Skeletal muscle tissue (tissue), 3 donors: ENCODE measurements at regions not wholly inside any gene's neighbourhood (a gene's known extent, or its start where the extent isn't known, plus 50 kb on each side); places are given as distances from the start of the nearest gene placed in this dataset.
"Not testable (repeated sequence)": the region's sequence is repeated elsewhere in the genome, so short reads cannot be mapped to it uniquely, and the experiment has no call there.

Source experiments
- H3K27ac ChIP-seq: one replicate; pipeline ENCODE4 v1.7.0; 2013; ENCODE audit warnings: mild to moderate bottlenecking, low read depth, low read length, inconsistent platforms
- H3K27me3 ChIP-seq, 3 donors: one replicate each; pipeline ENCODE4 v1.7.0; 2013; ENCODE audit warnings: low read length in 3 of 3; ENCODE audit not compliant: control insufficient read depth in 3 of 3, insufficient read depth in 3 of 3
- H3K36me3 ChIP-seq, 3 donors: one replicate each; pipeline ENCODE4 v1.7.0; 2013; ENCODE audit warnings: low read length in 3 of 3; ENCODE audit not compliant: control insufficient read depth in 3 of 3, insufficient read depth in 3 of 3
- H3K4me1 ChIP-seq, 3 donors: one replicate each; pipeline ENCODE4 v1.7.0; 2013; ENCODE audit warnings: low read length in 3 of 3, mild to moderate bottlenecking in 3 of 3; ENCODE audit not compliant: control insufficient read depth in 3 of 3, insufficient read depth in 3 of 3
- H3K4me3 ChIP-seq, 3 donors: one replicate each; pipeline ENCODE4 v1.7.0; 2013; ENCODE audit warnings: low read length in 3 of 3
- H3K9ac ChIP-seq, 3 donors: one replicate each; pipeline ENCODE4 v1.7.0; 2013; ENCODE audit warnings: low read length in 3 of 3, mild to moderate bottlenecking in 3 of 3, moderate library complexity in 2 of 3, low read depth in 1 of 3
- H3K9me3 ChIP-seq, 3 donors: one replicate each; pipeline ENCODE4 v1.7.0; 2013; ENCODE audit warnings: low read length in 3 of 3; ENCODE audit not compliant: control insufficient read depth in 3 of 3
- donor health status: Osteomylitis.

GRCh38 chr3:3962867-3963266, 163.6 kb downstream of the LRRN1 start:
- not testable (repeated sequence) for H3K9ac ChIP-seq, H3K4me3 ChIP-seq, H3K4me1 ChIP-seq, H3K36me3 ChIP-seq, H3K27ac ChIP-seq, H3K27me3 ChIP-seq, H3K9me3 ChIP-seq

GRCh38 chr3:3984053-3984452, 184.8 kb downstream of the LRRN1 start:
- H3K9ac ChIP-seq: no peak overlapping the region
- H3K9me3 ChIP-seq: no peaks in the 10 kb centered on the region
- no peaks in the 10 kb centered on the region for H3K27me3 ChIP-seq
- H3K4me3 ChIP-seq: no peak overlapping the region
- no peaks in the 10 kb centered on the region for H3K36me3 ChIP-seq
- no peaks in the 10 kb centered on the region for H3K4me1 ChIP-seq
- no peak overlapping the region for H3K27ac ChIP-seq

DNA sequence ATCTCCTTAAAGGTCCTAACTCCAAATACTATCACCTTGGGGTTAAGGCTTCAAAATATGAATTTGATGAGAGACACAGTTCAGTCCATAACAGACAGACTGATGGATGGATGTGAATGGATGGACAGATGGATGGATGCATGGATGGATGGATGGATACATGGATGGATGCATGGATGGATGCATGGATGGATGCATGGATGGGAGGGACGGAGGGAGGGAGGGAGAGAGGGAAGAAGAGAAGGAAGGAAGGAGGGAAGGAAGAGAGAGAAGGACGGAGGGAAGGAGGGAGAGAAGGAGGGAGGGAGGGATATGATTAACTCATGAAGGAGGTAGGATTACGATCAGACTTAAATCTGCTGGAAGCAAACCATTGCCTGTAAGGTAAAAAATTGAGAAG, 192.4 kb downstream of the LRRN1 start:
- Histone ChIP-seq H3K36me3 (no peaks in the 10 kb centered on the region), H3K27ac (no peak overlapping the region), H3K9ac (no peak overlapping the region), H3K9me3 (no peaks in the 10 kb centered on the region), H3K4me1 (no peaks in the 10 kb centered on the region), H3K27me3 (no peaks in the 10 kb centered on the region), H3K4me3 (no peak overlapping the region)

- H3K4me1 ChIP-seq: no peaks in the 10 kb centered on the region
- H3K9me3 ChIP-seq: no peaks in the 10 kb centered on the region
- no peak overlapping the region for H3K4me3 ChIP-seq
- no peaks in the 10 kb centered on the region for H3K27me3 ChIP-seq
- H3K9ac ChIP-seq: no peak overlapping the region
- no peak overlapping the region for H3K27ac ChIP-seq
- H3K36me3 ChIP-seq: no peaks in the 10 kb centered on the region
Observed at GRCh38 chr3:3992312-3992874, 193.2 kb downstream of the LRRN1 start.

- Histone ChIP-seq H3K27me3 (no peaks in the 10 kb centered on the region), H3K27ac (no peak overlapping the region), H3K4me3 (no peak overlapping the region), H3K36me3 (no peaks in the 10 kb centered on the region), H3K4me1 (no peaks in the 10 kb centered on the region), H3K9ac (no peak overlapping the region), H3K9me3 (no peaks in the 10 kb centered on the region)
Observed at GRCh38 chr3:3998140-3998922, 199.1 kb downstream of the LRRN1 start.

- not testable (repeated sequence) for H3K27ac ChIP-seq, H3K4me1 ChIP-seq, H3K27me3 ChIP-seq, H3K9me3 ChIP-seq, H3K4me3 ChIP-seq, H3K9ac ChIP-seq, H3K36me3 ChIP-seq
Observed at GRCh38 chr3:3999340-3999739, 200.1 kb downstream of the LRRN1 start.

- Histone ChIP-seq H3K9me3 (no peaks in the 10 kb centered on the region), H3K36me3 (no peaks in the 10 kb centered on the region), H3K27ac (no peak overlapping the region), H3K4me1 (no peaks in the 10 kb centered on the region), H3K27me3 (no peaks in the 10 kb centered on the region), H3K9ac (no peak overlapping the region), H3K4me3 (no peak overlapping the region)
Observed at GRCh38 chr3:4001976-4002375, 202.7 kb downstream of the LRRN1 start.

- no peak overlapping the region for H3K9ac ChIP-seq
- no peaks in the 10 kb centered on the region for H3K9me3 ChIP-seq
- no peaks in the 10 kb centered on the region for H3K36me3 ChIP-seq
- no peaks in the 10 kb centered on the region for H3K27me3 ChIP-seq
- no peaks in the 10 kb centered on the region for H3K4me1 ChIP-seq
- no peak overlapping the region for H3K4me3 ChIP-seq
- no peak overlapping the region for H3K27ac ChIP-seq
Observed at GRCh38 chr3:4006288-4006687, 207.1 kb downstream of the LRRN1 start.

- Histone ChIP-seq H3K9ac (no peak overlapping the region), H3K9me3 (no peaks in the 10 kb centered on the region), H3K36me3 (no peaks in the 10 kb centered on the region), H3K27me3 (no peaks in the 10 kb centered on the region), H3K4me1 (no peaks in the 10 kb centered on the region), H3K4me3 (no peak overlapping the region), H3K27ac (no peak overlapping the region)
Observed at GRCh38 chr3:4008205-4008604, 209.0 kb downstream of the LRRN1 start.

GRCh38 chr3:4011166-4011565, 211.9 kb downstream of the LRRN1 start:
- H3K9me3 ChIP-seq: no peaks in the 10 kb centered on the region

More at GRCh38 chr3:4011166-4011565, 211.9 kb downstream of the LRRN1 start:
- no peaks in the 10 kb centered on the region for H3K27me3 ChIP-seq
- H3K36me3 ChIP-seq: no peaks in the 10 kb centered on the region
- no peaks in the 10 kb centered on the region for H3K4me1 ChIP-seq
- no peak overlapping the region for H3K4me3 ChIP-seq
- H3K9ac ChIP-seq: peak overlapping the region in 1 of 3 donors; percentile 3
- H3K27ac ChIP-seq: no peak overlapping the region
